Stimulated activated CD4-positive, alpha-beta T cell treated with anti-CD3 and anti-CD28 coated beads, Interleukin-2, amount 100 ng/mL, for 24 hours (primary cell): ENCODE measurements at regions not wholly inside any gene's neighbourhood (a gene's known extent, or its start where the extent isn't known, plus 50 kb on each side); places are given as distances from the start of the nearest gene placed in this dataset.

Experiments
- DNase-seq, 2 donors: peaks; one replicate each; pipeline ENCODE4 v3.0.0-alpha.2; 2020

- no peak for DNase-seq
Observed at GRCh38 chr2:12300019-12300602, 416.6 kb upstream of the TRIB2 start.

DNA sequence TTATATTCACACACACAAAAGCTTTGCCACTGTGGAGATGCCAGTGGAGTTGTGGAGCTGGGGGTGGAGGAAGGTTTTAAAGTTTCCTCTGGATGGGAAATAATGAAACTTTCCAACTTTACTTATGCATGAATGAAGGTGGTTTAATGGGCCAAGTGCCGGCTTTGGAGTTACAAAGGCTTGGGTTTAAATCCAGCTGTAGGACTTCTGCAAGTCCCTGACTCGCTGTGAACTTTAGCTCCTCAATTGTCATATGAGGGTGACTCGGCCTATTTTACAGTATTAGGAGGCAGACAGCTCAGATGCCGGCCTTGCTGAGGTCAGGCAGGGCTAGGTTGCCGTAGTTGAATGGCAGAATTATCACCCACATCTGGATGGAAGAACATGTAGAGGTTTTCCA, 415.8 kb upstream of the TRIB2 start:
- no peak for DNase-seq

- no peak for DNase-seq
Observed at GRCh38 chr2:12302140-12302539, 414.6 kb upstream of the TRIB2 start.

DNA sequence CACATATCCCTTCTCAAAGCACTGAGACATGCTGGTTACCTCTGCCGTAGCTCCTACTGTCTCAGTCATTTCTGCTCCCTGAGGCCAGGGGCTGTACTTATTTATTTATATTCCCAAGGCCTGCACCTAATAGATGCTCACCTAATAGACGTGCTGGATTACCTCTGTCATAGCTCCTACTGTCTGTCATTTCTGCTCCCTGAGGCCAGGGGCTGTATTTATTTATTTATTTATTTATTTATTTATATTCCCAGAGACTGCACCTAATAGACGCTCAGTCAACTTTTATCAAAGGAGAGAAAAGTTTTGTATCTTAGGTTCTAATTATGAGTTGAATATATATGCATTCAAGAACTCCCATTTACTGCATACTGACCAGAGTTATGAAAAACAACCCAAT, 414.0 kb upstream of the TRIB2 start:
- DNase-seq, result no peak

DNA sequence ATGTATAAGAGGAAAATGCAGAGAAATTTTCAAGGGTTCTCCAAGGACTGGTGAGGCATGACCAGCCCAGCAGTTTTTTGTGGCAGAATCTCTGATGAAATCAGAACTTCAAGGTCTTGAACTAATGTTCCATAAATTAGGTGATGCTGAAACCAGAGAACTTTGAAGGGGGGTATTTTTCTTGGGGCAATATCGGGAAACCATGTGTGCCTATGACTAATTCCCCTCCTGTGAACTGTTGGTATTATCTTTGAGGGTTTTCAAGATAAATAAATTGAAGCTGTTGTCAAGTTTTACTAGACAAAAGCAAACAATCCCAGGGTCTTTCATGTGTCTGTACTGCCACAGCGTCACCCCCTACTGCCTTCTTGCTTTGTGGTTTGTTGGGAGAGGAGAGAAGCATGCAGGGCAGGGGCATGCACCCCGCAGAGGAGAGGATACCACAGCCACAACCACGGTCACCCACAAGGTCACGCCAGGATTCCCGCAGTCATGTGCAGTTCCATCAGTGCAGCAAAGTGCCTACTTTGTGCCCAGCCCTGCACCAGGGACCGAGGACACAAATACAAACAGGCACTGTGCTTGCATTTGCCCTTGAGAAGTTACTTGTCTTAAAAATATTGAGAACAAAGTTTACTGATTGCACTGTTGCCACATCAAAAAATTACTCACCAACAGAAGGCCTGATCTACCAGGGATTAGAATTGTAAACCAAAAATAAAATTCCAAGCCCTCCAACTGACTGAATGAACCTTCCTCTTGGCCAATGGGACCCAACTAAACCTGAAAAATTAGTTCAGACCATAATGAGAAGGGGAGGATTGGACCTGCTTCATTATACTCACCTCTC, 413.3 kb upstream of the TRIB2 start:
- peak in 1 of 2 donors; percentile 15 for DNase-seq

DNA sequence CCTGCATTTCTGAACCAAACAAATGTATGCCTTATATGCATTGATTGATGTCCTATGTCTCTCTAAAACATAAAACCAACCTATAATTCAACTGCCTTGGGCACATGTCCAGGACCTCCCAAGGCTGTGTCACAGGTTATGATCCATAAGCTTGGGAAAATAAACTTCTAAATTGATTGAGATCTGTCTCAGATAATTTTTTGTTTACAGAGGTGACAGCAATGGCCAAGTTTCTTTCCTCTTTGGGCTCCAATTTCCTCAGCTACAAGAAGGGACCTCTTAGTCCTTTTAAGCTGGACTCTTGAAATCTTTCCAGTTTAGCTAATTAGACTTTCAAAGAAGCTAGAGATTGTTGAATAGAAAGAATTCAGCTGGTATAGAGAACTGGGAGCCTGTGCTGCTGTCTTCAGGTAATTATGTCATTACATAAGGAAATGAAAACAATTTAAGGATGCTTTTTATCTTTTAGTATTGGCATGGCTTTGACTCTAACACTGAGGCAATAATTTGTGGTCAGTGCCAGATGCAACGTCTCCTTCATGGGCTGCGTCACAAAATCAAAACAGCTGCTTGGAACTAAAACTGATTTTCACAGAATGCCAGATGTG, 412.1 kb upstream of the TRIB2 start:
- no peak for DNase-seq

- no peak for DNase-seq
Observed at GRCh38 chr2:12305931-12306330, 410.8 kb upstream of the TRIB2 start.

- no peak for DNase-seq
Observed at GRCh38 chr2:12310399-12310798, 406.3 kb upstream of the TRIB2 start.

- DNase-seq, result no peak
Observed at GRCh38 chr2:12313445-12314126, 403.1 kb upstream of the TRIB2 start.

DNA sequence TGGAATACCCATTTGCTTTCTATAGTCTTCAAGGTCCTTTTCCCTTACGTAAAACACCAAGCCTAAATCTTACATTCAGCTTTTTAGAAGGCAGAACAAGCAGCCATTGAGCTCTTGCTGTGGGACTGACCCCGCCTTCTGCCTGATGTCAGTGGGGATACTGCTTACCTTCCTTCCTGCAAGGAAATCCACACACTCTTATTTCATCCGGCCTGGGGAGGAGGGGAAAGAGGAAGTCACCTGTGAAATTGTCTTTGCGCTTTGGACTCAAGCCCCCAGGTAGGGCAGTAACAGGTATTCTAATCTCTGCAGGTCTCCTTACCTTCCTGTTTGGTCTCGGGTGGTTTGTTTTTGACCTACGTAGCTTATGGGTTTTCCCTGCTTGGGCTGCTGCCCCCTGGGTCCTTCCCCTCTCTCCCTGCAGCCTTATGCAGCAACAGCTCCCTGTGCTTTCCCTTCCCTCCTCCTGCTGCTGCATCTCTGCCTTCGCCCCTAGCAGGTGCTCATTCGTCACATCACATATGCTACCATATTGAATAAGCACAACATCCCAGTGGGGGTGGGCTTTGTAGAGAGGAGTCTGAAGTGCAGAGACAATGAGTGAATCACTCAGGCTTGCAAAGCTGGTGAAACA, 402.5 kb upstream of the TRIB2 start:
- no peak for DNase-seq

DNA sequence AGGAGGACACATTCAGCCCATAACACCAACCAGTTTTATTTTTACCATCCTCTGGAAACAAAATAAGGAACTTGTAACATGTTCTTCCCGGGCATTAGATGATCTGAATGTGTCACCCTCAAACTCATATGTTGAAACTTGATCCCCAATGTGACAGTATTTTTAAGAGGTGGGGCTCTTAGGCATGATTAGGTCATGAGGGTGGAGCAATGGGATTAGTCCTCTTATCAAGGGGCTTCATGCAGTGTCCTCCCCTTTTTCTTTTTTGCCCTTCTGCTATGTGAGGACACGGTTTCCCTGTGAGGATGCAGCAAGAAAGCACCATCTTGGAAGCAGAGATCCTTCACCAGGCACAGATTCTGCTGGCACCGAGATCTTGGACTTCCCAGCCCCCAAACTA, 401.5 kb upstream of the TRIB2 start:
- DNase-seq, result no peak

DNA sequence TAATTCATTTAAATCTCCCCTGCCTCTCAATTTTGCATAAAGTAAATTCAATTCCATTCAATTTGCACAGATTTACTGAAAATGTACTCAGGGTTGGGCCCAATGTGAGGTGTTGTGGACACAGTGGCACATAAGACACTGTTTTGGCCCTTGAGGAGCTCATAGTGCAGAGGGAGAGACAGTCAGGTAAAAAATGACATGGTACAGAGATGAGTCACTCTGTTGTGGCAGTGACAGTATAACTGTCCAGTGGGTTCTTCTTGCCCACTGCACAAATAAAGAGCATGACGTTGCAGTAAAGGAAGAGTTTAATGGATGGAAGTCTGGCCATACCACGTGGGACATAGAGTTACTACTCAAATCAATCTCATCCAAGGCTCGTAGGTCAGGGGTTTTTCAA, 400.3 kb upstream of the TRIB2 start:
- DNase-seq, result no peak

DNA sequence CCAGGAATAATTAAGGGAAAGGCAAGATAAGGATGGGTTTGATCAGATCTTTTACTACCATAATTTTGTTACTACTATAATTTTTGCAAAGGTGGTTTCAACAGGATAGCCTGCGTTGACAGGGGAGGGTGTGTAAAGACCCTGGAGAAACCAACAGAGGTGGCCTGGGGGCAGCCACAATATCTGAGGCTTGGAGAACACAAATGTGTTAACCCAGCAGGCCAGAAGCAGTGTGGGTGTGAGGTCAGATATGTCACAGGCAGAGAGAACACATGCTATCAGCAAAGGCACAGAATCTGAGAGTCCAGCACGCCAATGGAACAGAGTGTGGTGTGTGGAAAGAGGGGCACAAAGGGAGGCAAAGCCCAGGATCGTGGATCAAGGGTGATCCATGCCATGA, 399.4 kb upstream of the TRIB2 start:
- no peak for DNase-seq

- DNase-seq, result no peak
Observed at GRCh38 chr2:12317814-12318426, 398.8 kb upstream of the TRIB2 start.

- DNase-seq, result no peak
Observed at GRCh38 chr2:12318427-12319057, 398.2 kb upstream of the TRIB2 start.

- no peak for DNase-seq
Observed at GRCh38 chr2:12320027-12320734, 396.6 kb upstream of the TRIB2 start.

DNA sequence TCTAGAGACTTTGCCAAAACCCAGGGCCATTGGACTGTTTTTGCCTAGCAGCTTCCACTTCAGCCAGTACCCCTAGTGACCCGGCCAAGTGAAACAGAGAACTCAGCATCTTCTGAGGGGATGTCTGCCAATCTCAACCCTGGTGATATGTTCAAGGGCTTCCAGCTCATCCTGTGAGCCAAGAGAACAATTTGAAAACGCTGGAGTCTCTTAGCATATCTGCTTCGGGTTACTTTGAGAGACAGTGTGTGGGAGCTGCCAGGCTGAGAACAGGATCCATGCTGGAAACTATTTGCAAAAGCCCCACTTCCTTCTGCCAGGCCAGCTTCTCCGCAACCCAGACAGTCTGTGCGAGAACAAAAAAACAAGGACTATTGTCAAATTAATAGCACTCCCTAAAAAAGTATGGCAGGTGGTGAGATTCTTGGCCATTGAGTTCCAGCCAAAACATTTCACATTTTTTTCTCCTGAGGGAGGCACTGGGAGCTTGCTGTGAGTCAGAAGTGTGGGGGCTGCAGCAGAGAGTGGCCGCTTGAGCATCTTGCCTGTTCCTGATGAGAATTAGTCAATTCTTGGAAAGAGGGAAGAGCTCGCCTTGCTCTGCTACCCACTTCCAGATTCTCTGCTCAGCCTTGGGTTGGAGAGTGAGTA, 395.6 kb upstream of the TRIB2 start:
- DNase-seq, result no peak

DNA sequence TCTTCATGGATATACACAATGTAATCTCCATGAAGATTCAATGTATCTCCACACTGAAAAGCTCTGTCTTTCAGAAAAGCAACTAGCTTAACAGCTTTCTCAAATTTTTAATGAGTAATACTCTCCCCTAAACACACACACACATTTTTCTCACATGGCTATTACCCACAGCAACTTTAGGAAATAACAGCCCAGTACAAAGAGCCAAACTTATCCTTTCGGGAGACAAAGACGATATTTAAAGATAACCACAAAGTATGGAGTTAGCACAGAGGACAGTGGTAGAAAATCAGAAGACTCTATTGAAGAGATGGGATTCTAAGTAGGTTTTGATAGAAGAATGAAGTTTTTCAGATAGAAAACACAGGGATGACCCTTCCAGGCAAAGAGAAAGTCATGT, 394.9 kb upstream of the TRIB2 start:
- no peak for DNase-seq

DNA sequence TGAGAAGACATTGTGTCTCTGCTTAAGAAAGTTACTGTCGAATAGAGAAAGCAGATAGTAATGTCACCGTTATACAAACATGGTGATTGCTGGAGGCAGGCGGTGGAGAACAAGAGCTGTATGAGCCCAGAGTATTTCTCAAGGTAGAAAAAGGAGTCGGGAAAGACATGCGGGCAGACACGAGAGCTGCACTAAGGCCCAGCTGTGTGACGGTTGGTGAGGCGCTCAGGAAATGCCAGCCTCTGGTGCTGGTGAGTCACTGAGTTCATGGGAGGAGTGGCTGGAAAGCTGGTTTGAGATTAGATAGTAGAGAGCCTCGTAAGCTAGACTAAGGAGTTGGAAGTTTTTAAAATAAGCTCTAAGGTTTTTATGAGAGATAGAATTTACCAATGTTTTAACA, 390.9 kb upstream of the TRIB2 start:
- DNase-seq, result no peak

DNA sequence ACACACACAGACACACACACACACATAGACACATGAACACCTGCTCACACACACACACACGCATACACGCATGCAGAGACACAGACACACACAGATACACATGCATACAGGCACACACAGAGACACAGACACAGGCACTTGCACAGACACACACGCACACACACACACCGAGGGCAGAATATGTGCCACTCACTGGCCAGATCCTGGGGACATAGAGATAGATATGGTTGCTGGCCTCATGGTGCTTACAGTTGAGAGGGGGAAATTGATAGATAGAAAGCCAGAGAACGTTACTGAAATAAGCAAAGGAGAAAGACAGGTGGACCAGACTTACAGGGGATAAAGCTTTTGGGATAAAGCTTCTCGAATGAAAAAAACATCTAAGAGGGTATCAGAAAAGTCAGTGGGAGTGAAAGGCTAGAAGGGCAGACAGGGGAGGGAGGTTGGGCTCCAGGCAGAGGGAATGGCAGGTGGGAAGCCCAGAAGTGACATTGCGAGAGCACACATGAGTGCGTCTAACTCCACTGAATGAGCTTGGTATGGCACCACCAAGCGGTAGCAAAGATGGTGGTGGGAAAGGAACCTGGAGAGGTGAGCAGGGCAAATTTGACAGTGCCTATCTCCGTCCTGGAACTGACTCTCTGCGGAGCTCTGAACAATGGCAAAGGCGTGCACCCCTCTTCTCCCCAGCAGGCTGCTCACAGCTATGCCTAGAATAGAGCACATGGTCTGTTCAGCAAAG, 390.1 kb upstream of the TRIB2 start:
- DNase-seq, result no peak
